ENCODE measurements at regions not wholly inside any gene's neighbourhood (a gene's known extent, or its start where the extent isn't known, plus 50 kb on each side); places are given as distances from the start of the nearest gene placed in this dataset.

GRCh38 chr20:58092871-58093270 lies 135.6 kb downstream of the ANKRD60 start:
- no peak overlapping the region for H4K91ac ChIP-seq (ENCODE audit: insufficient read depth, low read depth, low read length)
- intact Hi-C loops (cut with micrococcal nuclease) (no loop called here), dilution Hi-C loops (cut with HindIII; ENCODE audit: low sequenced_read_pairs, unreplicated experiment) (no loop called here), in situ Hi-C loops (cut with MboI; ENCODE audit: low sequenced_read_pairs) (no loop called here)
- DNase-seq (no peak), ATAC-seq (ENCODE audit: low read depth) (no peak)
- no peak overlapping the region for H2BK120ac ChIP-seq (ENCODE audit: low read depth, low read length)
- H4K5ac ChIP-seq (ENCODE audit: low read depth, low read length): no peak overlapping the region
- no peaks in the 10 kb centered on the region for H3K9me3 ChIP-seq (ENCODE audit: control insufficient read depth, insufficient read depth, low read length)
- no peak overlapping the region for H3K23ac ChIP-seq (ENCODE audit: low read depth, low read length)
- H3K27me3 ChIP-seq (ENCODE audit: control insufficient read depth, insufficient read depth, low read length): no peaks in the 10 kb centered on the region; the same call in 1 of the 2 replicates
- ChIA-PET POLR2A (ENCODE audit: unreplicated experiment) (no interaction called here), CTCF (no interaction called here)
- H2BK20ac ChIP-seq (ENCODE audit: low read depth, low read length): no peak overlapping the region
- H2AFZ ChIP-seq (replicated peaks; ENCODE audit: low read length, poor library complexity): no peak overlapping the region
- no peak overlapping the region for H2AK5ac ChIP-seq (ENCODE audit: low read depth, low read length)
- H4K8ac ChIP-seq (ENCODE audit: low read depth in 2 of 2, low read length in 2 of 2): no peak overlapping the region
- H3K79me1 ChIP-seq (ENCODE audit: low read depth in 1 of 2, low read length in 2 of 2): no peaks in the 10 kb centered on the region
- no peaks in the 10 kb centered on the region for H3K4me1 ChIP-seq (ENCODE audit: control insufficient read depth, insufficient read depth, low read length)
- no peak overlapping the region for H2BK15ac ChIP-seq (ENCODE audit: low read depth, low read length)
- H3K4ac ChIP-seq (ENCODE audit: low read depth, low read length): no peak overlapping the region
- 85% methylated on average over 5 of the region's 11 CpGs; no CpG with 5 or more reads in 1 of the 2 experiments for WGBS, 2 experiments (ENCODE audit: extremely low coverage in 2 of 2, insufficient read length in 1 of 2)
- no peak overlapping the region for H3K9ac ChIP-seq (ENCODE audit: low read depth, low read length)
- H3K14ac ChIP-seq (replicated peaks; ENCODE audit: low read depth, low read length): no peak overlapping the region
- no TSS peak for BruUV-seq (replicated peaks)
- no peak overlapping the region for H3K18ac ChIP-seq (ENCODE audit: low read depth, low read length)
- TF ChIP-seq MAFK (IDR thresholded peaks at IDR 0.05; ENCODE audit: low read depth, low read length) (no peak), BHLHE40 (IDR thresholded peaks at IDR 0.05; ENCODE audit: low read depth, low read length) (no peak), USF2 (IDR thresholded peaks at IDR 0.05; ENCODE audit: low read depth, low read length) (no peak), NFE2L2 (IDR thresholded peaks at IDR 0.05; ENCODE audit: low read depth, low read length) (no peak), CTCF (conservative IDR thresholded peaks at IDR 0.05; ENCODE audit: low read depth, low read length) (no peak), CHD1 (IDR thresholded peaks at IDR 0.05; ENCODE audit: low read depth, low read length) (no peak), POLR2A (IDR thresholded peaks at IDR 0.05; ENCODE audit: low read depth, low read length) (no peak), SMC3 (IDR thresholded peaks at IDR 0.05; ENCODE audit: low read depth, low read length) (no peak), CEBPB (IDR thresholded peaks at IDR 0.05; ENCODE audit: low read depth, low read length) (no peak), RCOR1 (IDR thresholded peaks at IDR 0.05; ENCODE audit: insufficient replicate concordance, low read length) (no peak), MAZ (IDR thresholded peaks at IDR 0.05; ENCODE audit: borderline replicate concordance, low read depth, low read length) (no peak), MXI1 (IDR thresholded peaks at IDR 0.05; ENCODE audit: borderline replicate concordance, low read depth, low read length) (no peak), RAD21 (IDR thresholded peaks at IDR 0.05; ENCODE audit: low read length) (no peak), RFX5 (IDR thresholded peaks at IDR 0.05; ENCODE audit: low read depth, low read length) (no peak), ELK1 (IDR thresholded peaks at IDR 0.05; ENCODE audit: borderline replicate concordance, low read depth, low read length) (no peak)
- no peak overlapping the region for H3K4me2 ChIP-seq (ENCODE audit: low read depth, low read length)
- H2AK9ac ChIP-seq (replicated peaks; ENCODE audit: low read depth, low read length, poor library complexity): no peak overlapping the region
- no peak overlapping the region for H3K56ac ChIP-seq (ENCODE audit: extremely low read depth, insufficient read depth, low read length)
- no peak overlapping the region for H2BK5ac ChIP-seq (ENCODE audit: low read depth, low read length, poor library complexity, severe bottlenecking)
- no peak overlapping the region for H3K4me3 ChIP-seq (ENCODE audit: insufficient read depth, low read depth, low read length)
- H4K20me1 ChIP-seq (ENCODE audit: insufficient read depth, low read length): no peaks in the 10 kb centered on the region
- no peaks in the 10 kb centered on the region for H3K9me1 ChIP-seq (ENCODE audit: insufficient read depth, low read length)
- H3K27ac ChIP-seq (ENCODE audit: insufficient read depth, low read length): no peak overlapping the region
- H3K36me3 ChIP-seq (ENCODE audit: control insufficient read depth, insufficient read depth, low read length): no peaks in the 10 kb centered on the region

Measured in IMR-90 (cell line).